HG03575 (cell line): ENCODE measurements at regions not wholly inside any gene's neighbourhood (a gene's known extent, or its start where the extent isn't known, plus 50 kb on each side); places are given as distances from the start of the nearest gene placed in this dataset.

Experiments used
- ATAC-seq: cut with Tn5 transposase; IDR thresholded peaks from one replicate; pipeline ENCODE4 v1.9.1; 2021; ENCODE audit not compliant: unreplicated experiment, insufficient number of reproducible peaks, low FRiP score; ENCODE audit errors: extremely low read depth

GRCh38 chr9:115289757-115290208, 171.8 kb upstream of the TNC start:
- ATAC-seq = no peak

GRCh38 chr9:115291841-115292240, 173.9 kb upstream of the TNC start:
- no peak for ATAC-seq

GRCh38 chr9:115292584-115293279, 174.8 kb upstream of the TNC start:
- ATAC-seq = no peak

GRCh38 chr9:115295734-115296133, 177.8 kb upstream of the TNC start:
- no peak for ATAC-seq

GRCh38 chr9:115296831-115297565, 179.0 kb upstream of the TNC start:
- ATAC-seq = no peak

- no peak for ATAC-seq
Measured at GRCh38 chr9:115300116-115300515, 182.2 kb upstream of the TNC start.

GRCh38 chr9:115300874-115301273, 182.9 kb upstream of the TNC start:
- no peak for ATAC-seq

GRCh38 chr9:115301581-115301980, 183.6 kb upstream of the TNC start:
- no peak for ATAC-seq

GRCh38 chr9:115305543-115305942, 187.6 kb upstream of the TNC start:
- no peak for ATAC-seq

- ATAC-seq = no peak
Measured at GRCh38 chr9:115306865-115307264, 188.9 kb upstream of the TNC start.

- no peak for ATAC-seq
Measured at GRCh38 chr9:115313545-115313944, 195.6 kb upstream of the TNC start.

- no peak for ATAC-seq
Measured at GRCh38 chr9:115326461-115326860, 208.5 kb upstream of the TNC start.

- no peak for ATAC-seq
Measured at GRCh38 chr9:115327436-115328122, 209.6 kb upstream of the TNC start.

- ATAC-seq = no peak
Measured at GRCh38 chr9:115328228-115328627, 210.3 kb upstream of the TNC start.

- no peak for ATAC-seq
Measured at GRCh38 chr9:115328677-115329076, 210.7 kb upstream of the TNC start.

GRCh38 chr9:115333277-115334070, 215.5 kb upstream of the TNC start:
- no peak for ATAC-seq

- ATAC-seq = no peak
Measured at GRCh38 chr9:115335439-115335838, 217.5 kb upstream of the TNC start.

GRCh38 chr9:115340314-115340713, 222.4 kb upstream of the TNC start:
- no peak for ATAC-seq

GRCh38 chr9:115341426-115341825, 223.5 kb upstream of the TNC start:
- ATAC-seq = no peak
